IMR-90 (cell line): ENCODE measurements at regions not wholly inside any gene's neighbourhood (a gene's known extent, or its start where the extent isn't known, plus 50 kb on each side); places are given as distances from the start of the nearest gene placed in this dataset.

Experiments used
- ATAC-seq: fragments of 200-7000 bp; cut with Tn5 transposase; 2 replicates; pipeline ENCODE4 v1.9.1; 2020; ENCODE audit warnings: low read depth, mild to moderate bottlenecking, moderate library complexity
- BruUV-seq: library from RNA; stranded (reverse); fragments of 400-500 nt; replicated peaks from 2 replicates; lab custom pipeline; 2021; lab: Mats Ljungman, UMichigan
- CTCF ChIA-PET: fragments of 300-600 bp; formaldehyde crosslinking; extraction: SDS; loops from one replicate; lab custom pipeline; 2021; ENCODE audit warnings: antibody characterized with exemption; lab: Yijun Ruan, JAX
- POLR2A ChIA-PET: fragments of 300-600 bp; sonication (Branson Sonifier 250); formaldehyde crosslinking; loops from one replicate; lab custom pipeline; 2022; ENCODE audit warnings: antibody characterized with exemption; ENCODE audit not compliant: unreplicated experiment; lab: Charles Lee
- DNase-seq: peaks from one replicate; pipeline ENCODE4 v3.0.0; 2013
- H2AFZ ChIP-seq: replicated peaks from 2 replicates; pipeline ENCODE3; 2013; ENCODE audit warnings: low read length, mild to moderate bottlenecking; ENCODE audit not compliant: poor library complexity
- H2AK5ac ChIP-seq: 2 replicates; pipeline ENCODE4 v1.6.1; 2013; ENCODE audit warnings: low read depth, low read length, inconsistent platforms
- H2AK9ac ChIP-seq: replicated peaks from 2 replicates; pipeline ENCODE3; 2013; ENCODE audit warnings: mild to moderate bottlenecking, low read depth, low read length, moderate library complexity; ENCODE audit not compliant: poor library complexity
- H2BK120ac ChIP-seq: 2 replicates; pipeline ENCODE4 v1.6.1; 2013; ENCODE audit warnings: low read depth, low read length, inconsistent platforms
- H2BK15ac ChIP-seq: 3 replicates; pipeline ENCODE4 v1.6.1; 2013; ENCODE audit warnings: low read depth, low read length, inconsistent platforms
- H2BK20ac ChIP-seq: 2 replicates; pipeline ENCODE4 v1.6.1; 2013; ENCODE audit warnings: low read depth, mild to moderate bottlenecking, inconsistent platforms, low read length, moderate library complexity
- H2BK5ac ChIP-seq: 2 replicates; pipeline ENCODE4 v1.6.1; 2013; ENCODE audit warnings: mild to moderate bottlenecking, low read depth, low read length, inconsistent platforms; ENCODE audit not compliant: poor library complexity, severe bottlenecking
- H3K14ac ChIP-seq: replicated peaks from 2 replicates; pipeline ENCODE4 v1.6.1; 2013; ENCODE audit warnings: low read depth, low read length, inconsistent platforms
- H3K18ac ChIP-seq: 2 replicates; pipeline ENCODE4 v1.6.1; 2013; ENCODE audit warnings: low read depth, low read length, control low read depth
- H3K23ac ChIP-seq: 2 replicates; pipeline ENCODE4 v1.6.1; 2013; ENCODE audit warnings: low read depth, low read length, inconsistent platforms
- H3K27ac ChIP-seq: 2 replicates; pipeline ENCODE4 v1.5.1; 2013; ENCODE audit warnings: mild to moderate bottlenecking, control low read depth, low read length; ENCODE audit not compliant: insufficient read depth
- H3K27me3 ChIP-seq: 2 replicates; pipeline ENCODE4 v1.6.1; 2013; ENCODE audit warnings: low read length; ENCODE audit not compliant: control insufficient read depth, insufficient read depth
- H3K36me3 ChIP-seq: 2 replicates; pipeline ENCODE4 v1.6.1; 2013; ENCODE audit warnings: low read length, mixed read lengths; ENCODE audit not compliant: control insufficient read depth, insufficient read depth
- H3K4ac ChIP-seq: 2 replicates; pipeline ENCODE4 v1.6.1; 2013; ENCODE audit warnings: low read depth, low read length, inconsistent platforms
- H3K4me1 ChIP-seq: 2 replicates; pipeline ENCODE4 v1.6.1; 2013; ENCODE audit warnings: low read length, mixed read lengths; ENCODE audit not compliant: control insufficient read depth, insufficient read depth
- H3K4me2 ChIP-seq: 2 replicates; pipeline ENCODE4 v1.6.1; 2013; ENCODE audit warnings: low read depth, mild to moderate bottlenecking, control low read depth, low read length, moderate library complexity
- H3K4me3 ChIP-seq: 2 replicates; pipeline ENCODE4 v1.5.1; 2013; ENCODE audit warnings: low read depth, mild to moderate bottlenecking, control low read depth, low read length, moderate library complexity; ENCODE audit not compliant: insufficient read depth
- H3K56ac ChIP-seq: 2 replicates; pipeline ENCODE4 v1.6.1; 2013; ENCODE audit warnings: low read length, inconsistent platforms; ENCODE audit not compliant: insufficient read depth; ENCODE audit errors: extremely low read depth
- H3K79me1 ChIP-seq, 2 experiments: 2 replicates each; pipeline ENCODE4 v1.6.1; 2013; ENCODE audit warnings: low read length in 2 of 2, inconsistent platforms in 1 of 2, low read depth in 1 of 2
- H3K9ac ChIP-seq: 2 replicates; pipeline ENCODE4 v1.6.1; 2013; ENCODE audit warnings: low read depth, low read length, control low read depth
- H3K9me1 ChIP-seq: 2 replicates; pipeline ENCODE4 v1.6.1; 2013; ENCODE audit warnings: low read length, inconsistent platforms; ENCODE audit not compliant: insufficient read depth
- H3K9me3 ChIP-seq: 2 replicates; pipeline ENCODE4 v1.6.1; 2013; ENCODE audit warnings: low read length; ENCODE audit not compliant: control insufficient read depth, insufficient read depth
- H4K20me1 ChIP-seq: 2 replicates; pipeline ENCODE4 v1.6.1; 2013; ENCODE audit warnings: low read length, inconsistent platforms; ENCODE audit not compliant: insufficient read depth
- H4K5ac ChIP-seq: 2 replicates; pipeline ENCODE4 v1.6.1; 2013; ENCODE audit warnings: mild to moderate bottlenecking, low read depth, low read length, control low read depth
- H4K8ac ChIP-seq, 2 experiments: 2 replicates each; pipeline ENCODE4 v1.6.1; 2013; ENCODE audit warnings: low read depth in 2 of 2, low read length in 2 of 2, control low read depth in 1 of 2, inconsistent platforms in 1 of 2
- H4K91ac ChIP-seq: 2 replicates; pipeline ENCODE4 v1.6.1; 2013; ENCODE audit warnings: low read depth, low read length, inconsistent platforms; ENCODE audit not compliant: insufficient read depth
- BHLHE40 ChIP-seq: fragments of 150-350 bp; IDR thresholded peaks from 2 replicates; pipeline ENCODE4 v1.6.1; 2016; ENCODE audit warnings: mild to moderate bottlenecking, low read depth, low read length
- CEBPB ChIP-seq: IDR thresholded peaks from 2 replicates; pipeline ENCODE4 v1.6.1; 2012; ENCODE audit warnings: low read depth, low read length, improper control_type of control experiment
- CHD1 ChIP-seq: IDR thresholded peaks from 2 replicates; pipeline ENCODE4 v1.6.1; 2012; ENCODE audit warnings: low read depth, low read length, improper control_type of control experiment
- CTCF ChIP-seq: conservative IDR thresholded peaks from 2 replicates; pipeline ENCODE4 v1.5.1; 2012; ENCODE audit warnings: mild to moderate bottlenecking, low read depth, low read length, improper control_type of control experiment
- ELK1 ChIP-seq: fragments of 150-350 bp; IDR thresholded peaks from 2 replicates; pipeline ENCODE4 v1.6.1; 2016; ENCODE audit warnings: low read depth, mild to moderate bottlenecking, low read length, moderate library complexity, borderline replicate concordance
- FOS ChIP-seq: fragments of 150-350 bp; IDR thresholded peaks from 2 replicates; pipeline ENCODE4 v1.6.1; 2016; ENCODE audit warnings: low read depth, low read length
- NFE2L2 ChIP-seq: fragments of 150-350 bp; IDR thresholded peaks from 2 replicates; pipeline ENCODE4 v1.6.1; 2016; ENCODE audit warnings: low read depth, mild to moderate bottlenecking, low read length
- POLR2A ChIP-seq: IDR thresholded peaks from 2 replicates; pipeline ENCODE4 v1.6.1; 2012; ENCODE audit warnings: mild to moderate bottlenecking, low read depth, low read length
- SMC3 ChIP-seq: fragments of 150-350 bp; IDR thresholded peaks from 2 replicates; pipeline ENCODE4 v1.6.1; 2016; ENCODE audit warnings: low read depth, mild to moderate bottlenecking, antibody characterized with exemption, low read length, moderate library complexity
- USF2 ChIP-seq: fragments of 150-350 bp; IDR thresholded peaks from 2 replicates; pipeline ENCODE4 v1.6.1; 2017; ENCODE audit warnings: mild to moderate bottlenecking, antibody characterized with exemption, low read length, low read depth
- WGBS, 2 experiments: methylation state at CpG; one replicate each; pipeline versions ENCODE4 v1.1.5 to v1.1.7; 2013; ENCODE audit warnings: missing lambda C conversion rate in 2 of 2; ENCODE audit not compliant: insufficient read length in 1 of 2; ENCODE audit errors: extremely low coverage in 2 of 2; 5-methylcytosine and 5-hydroxymethylcytosine counted together
- dilution Hi-C: fragments of 300-500 bp; cut with HindIII; formaldehyde crosslinking; loops from one replicate; pipeline ENCODE4 v1.14.3; 2018; ENCODE audit warnings: low sequenced_read_pairs; ENCODE audit not compliant: unreplicated experiment
- in situ Hi-C: fragments of 300-500 bp; cut with MboI; formaldehyde crosslinking; loops from 3 replicates; pipeline ENCODE4 v1.14.3; 2019; ENCODE audit warnings: low sequenced_read_pairs, inconsistent platforms, mixed read lengths
- intact Hi-C: fragments of 100-400 bp; cut with micrococcal nuclease; formaldehyde crosslinking; loops from 2 replicates; pipeline ENCODE4 v1.10.0; 2022

- intact Hi-C loops (no loop called here), dilution Hi-C loops (no loop called here), in situ Hi-C loops (no loop called here)
- Histone ChIP-seq H3K4ac (no peak overlapping the region), H3K27ac (no peak overlapping the region), H3K27me3 (no peaks in the 10 kb centered on the region), H2AK9ac (no peak overlapping the region), H3K23ac (no peak overlapping the region), H4K20me1 (no peaks in the 10 kb centered on the region), H2BK20ac (no peak overlapping the region), H4K8ac (no peak overlapping the region), H3K36me3 (no peaks in the 10 kb centered on the region), H3K4me2 (no peak overlapping the region), H3K9me3 (no peaks in the 10 kb centered on the region), H3K9me1 (peaks cover 4% of the 10 kb centered on the region; the same call in 1 of the 2 replicates), H3K9ac (no peak overlapping the region), H4K5ac (no peak overlapping the region), H2AK5ac (no peak overlapping the region), H3K14ac (no peak overlapping the region), H3K18ac (no peak overlapping the region), H3K4me3 (no peak overlapping the region), H4K91ac (no peak overlapping the region), H2AFZ (no peak overlapping the region), H2BK15ac (no peak overlapping the region), H3K79me1 (no peaks in the 10 kb centered on the region), H3K56ac (no peak overlapping the region), H2BK5ac (no peak overlapping the region), H2BK120ac (no peak overlapping the region), H3K4me1 (peaks cover 5% of the 10 kb centered on the region; the same call in 1 of the 2 replicates)
- ATAC-seq: no peak
- BruUV-seq: no TSS peak
- ChIA-PET CTCF (no interaction called here), POLR2A (no interaction called here)
- no peak for TF ChIP-seq CEBPB
- no peak for TF ChIP-seq BHLHE40
- TF ChIP-seq CTCF: no peak
- no peak for TF ChIP-seq POLR2A
- no peak for TF ChIP-seq SMC3
- TF ChIP-seq FOS: no peak
- no peak for TF ChIP-seq ELK1
- no peak for TF ChIP-seq NFE2L2
- no peak for TF ChIP-seq USF2
- no peak for TF ChIP-seq CHD1
- WGBS, 2 experiments: no CpG with 5 or more reads among the region's 4 CpGs
- DNase-seq: no peak
These were observed 590.3 kb downstream of the NYAP2 start for GRCh38 chr2:225989809-225990208.
